ENCODE measurements at regions not wholly inside any gene's neighbourhood (a gene's known extent, or its start where the extent isn't known, plus 50 kb on each side); places are given as distances from the start of the nearest gene placed in this dataset.

DNA sequence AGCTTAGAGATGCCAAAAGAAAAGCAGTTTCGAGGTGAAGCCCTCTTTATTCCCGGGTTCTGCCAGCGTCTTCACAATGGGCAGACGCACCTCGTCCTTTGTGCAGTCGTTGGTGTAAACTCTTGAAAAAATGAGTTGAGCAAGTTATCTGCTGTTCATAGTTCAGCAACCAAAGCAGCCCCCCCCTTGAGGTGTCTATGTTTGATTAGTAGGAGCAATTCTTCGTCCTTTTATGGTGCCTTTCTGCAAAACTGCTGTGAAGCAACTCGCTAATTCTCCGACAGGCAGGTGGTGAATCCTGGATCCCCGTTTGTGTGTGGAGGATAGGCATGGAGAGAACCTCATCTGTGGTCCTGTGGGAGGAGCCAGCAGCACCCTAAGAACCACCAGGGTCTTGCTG is 234.5 kb downstream of the GLRX3 start:
- TF ChIP-seq, protein P1, sequence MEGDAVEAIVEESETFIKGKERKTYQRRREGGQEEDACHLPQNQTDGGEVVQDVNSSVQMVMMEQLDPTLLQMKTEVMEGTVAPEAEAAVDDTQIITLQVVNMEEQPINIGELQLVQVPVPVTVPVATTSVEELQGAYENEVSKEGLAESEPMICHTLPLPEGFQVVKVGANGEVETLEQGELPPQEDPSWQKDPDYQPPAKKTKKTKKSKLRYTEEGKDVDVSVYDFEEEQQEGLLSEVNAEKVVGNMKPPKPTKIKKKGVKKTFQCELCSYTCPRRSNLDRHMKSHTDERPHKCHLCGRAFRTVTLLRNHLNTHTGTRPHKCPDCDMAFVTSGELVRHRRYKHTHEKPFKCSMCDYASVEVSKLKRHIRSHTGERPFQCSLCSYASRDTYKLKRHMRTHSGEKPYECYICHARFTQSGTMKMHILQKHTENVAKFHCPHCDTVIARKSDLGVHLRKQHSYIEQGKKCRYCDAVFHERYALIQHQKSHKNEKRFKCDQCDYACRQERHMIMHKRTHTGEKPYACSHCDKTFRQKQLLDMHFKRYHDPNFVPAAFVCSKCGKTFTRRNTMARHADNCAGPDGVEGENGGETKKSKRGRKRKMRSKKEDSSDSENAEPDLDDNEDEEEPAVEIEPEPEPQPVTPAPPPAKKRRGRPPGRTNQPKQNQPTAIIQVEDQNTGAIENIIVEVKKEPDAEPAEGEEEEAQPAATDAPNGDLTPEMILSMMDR (IDR thresholded peaks at IDR 0.05) = no peak
- TF ChIP-seq POLR2A (IDR thresholded peaks at IDR 0.05) = no peak

Data from Peyer's patch (tissue), 4 donors.